ENCODE measurements at regions not wholly inside any gene's neighbourhood (a gene's known extent, or its start where the extent isn't known, plus 50 kb on each side); places are given as distances from the start of the nearest gene placed in this dataset.
"Not testable (repeated sequence)": the region's sequence is repeated elsewhere in the genome, so short reads cannot be mapped to it uniquely, and the experiment has no call there.

DNA sequence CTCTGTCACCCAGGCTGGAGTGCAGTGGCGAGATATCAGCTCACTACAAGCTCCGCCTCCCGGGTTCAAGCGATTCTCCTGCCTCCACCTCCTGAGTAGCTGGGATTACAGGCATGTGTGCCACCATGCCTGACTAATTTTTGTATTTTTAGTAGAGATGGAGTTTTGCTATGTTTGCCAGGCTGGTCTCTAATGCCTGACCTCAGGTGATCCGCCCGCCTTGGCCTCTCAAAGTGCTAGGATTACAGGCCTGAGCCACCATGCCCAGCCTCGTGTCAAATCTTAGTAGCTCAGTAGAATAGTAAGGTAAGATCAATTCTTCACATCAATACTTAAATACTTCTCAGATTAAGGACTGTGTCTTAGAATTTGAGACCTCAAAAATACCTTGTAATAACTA, 112.5 kb upstream of the PNPLA4 start:
- TF ChIP-seq CTCF (IDR thresholded peaks at IDR 0.05); POLR2AphosphoS5 (IDR thresholded peaks at IDR 0.05; ENCODE audit: low read depth, low read length); SIN3A (IDR thresholded peaks at IDR 0.05; ENCODE audit: borderline replicate concordance, insufficient read depth, low read depth, low read length): not testable (repeated sequence)
- TF ChIP-seq, protein P1, sequence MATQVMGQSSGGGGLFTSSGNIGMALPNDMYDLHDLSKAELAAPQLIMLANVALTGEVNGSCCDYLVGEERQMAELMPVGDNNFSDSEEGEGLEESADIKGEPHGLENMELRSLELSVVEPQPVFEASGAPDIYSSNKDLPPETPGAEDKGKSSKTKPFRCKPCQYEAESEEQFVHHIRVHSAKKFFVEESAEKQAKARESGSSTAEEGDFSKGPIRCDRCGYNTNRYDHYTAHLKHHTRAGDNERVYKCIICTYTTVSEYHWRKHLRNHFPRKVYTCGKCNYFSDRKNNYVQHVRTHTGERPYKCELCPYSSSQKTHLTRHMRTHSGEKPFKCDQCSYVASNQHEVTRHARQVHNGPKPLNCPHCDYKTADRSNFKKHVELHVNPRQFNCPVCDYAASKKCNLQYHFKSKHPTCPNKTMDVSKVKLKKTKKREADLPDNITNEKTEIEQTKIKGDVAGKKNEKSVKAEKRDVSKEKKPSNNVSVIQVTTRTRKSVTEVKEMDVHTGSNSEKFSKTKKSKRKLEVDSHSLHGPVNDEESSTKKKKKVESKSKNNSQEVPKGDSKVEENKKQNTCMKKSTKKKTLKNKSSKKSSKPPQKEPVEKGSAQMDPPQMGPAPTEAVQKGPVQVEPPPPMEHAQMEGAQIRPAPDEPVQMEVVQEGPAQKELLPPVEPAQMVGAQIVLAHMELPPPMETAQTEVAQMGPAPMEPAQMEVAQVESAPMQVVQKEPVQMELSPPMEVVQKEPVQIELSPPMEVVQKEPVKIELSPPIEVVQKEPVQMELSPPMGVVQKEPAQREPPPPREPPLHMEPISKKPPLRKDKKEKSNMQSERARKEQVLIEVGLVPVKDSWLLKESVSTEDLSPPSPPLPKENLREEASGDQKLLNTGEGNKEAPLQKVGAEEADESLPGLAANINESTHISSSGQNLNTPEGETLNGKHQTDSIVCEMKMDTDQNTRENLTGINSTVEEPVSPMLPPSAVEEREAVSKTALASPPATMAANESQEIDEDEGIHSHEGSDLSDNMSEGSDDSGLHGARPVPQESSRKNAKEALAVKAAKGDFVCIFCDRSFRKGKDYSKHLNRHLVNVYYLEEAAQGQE (IDR thresholded peaks at IDR 0.05; ENCODE audit: insufficient read depth in 1 of 2, low read depth in 2 of 2, low read length in 1 of 2) = not testable (repeated sequence)
